DMS53 treated with DMSO at 0.1 percent for 48 hours (cell line): ENCODE measurements at regions not wholly inside any gene's neighbourhood (a gene's known extent, or its start where the extent isn't known, plus 50 kb on each side); places are given as distances from the start of the nearest gene placed in this dataset.

Experiments
- DNase-seq: peaks from one replicate; lab custom pipeline; 2025; ENCODE audit not compliant: unreplicated experiment; lab: John Stamatoyannopoulos, UW

DNA sequence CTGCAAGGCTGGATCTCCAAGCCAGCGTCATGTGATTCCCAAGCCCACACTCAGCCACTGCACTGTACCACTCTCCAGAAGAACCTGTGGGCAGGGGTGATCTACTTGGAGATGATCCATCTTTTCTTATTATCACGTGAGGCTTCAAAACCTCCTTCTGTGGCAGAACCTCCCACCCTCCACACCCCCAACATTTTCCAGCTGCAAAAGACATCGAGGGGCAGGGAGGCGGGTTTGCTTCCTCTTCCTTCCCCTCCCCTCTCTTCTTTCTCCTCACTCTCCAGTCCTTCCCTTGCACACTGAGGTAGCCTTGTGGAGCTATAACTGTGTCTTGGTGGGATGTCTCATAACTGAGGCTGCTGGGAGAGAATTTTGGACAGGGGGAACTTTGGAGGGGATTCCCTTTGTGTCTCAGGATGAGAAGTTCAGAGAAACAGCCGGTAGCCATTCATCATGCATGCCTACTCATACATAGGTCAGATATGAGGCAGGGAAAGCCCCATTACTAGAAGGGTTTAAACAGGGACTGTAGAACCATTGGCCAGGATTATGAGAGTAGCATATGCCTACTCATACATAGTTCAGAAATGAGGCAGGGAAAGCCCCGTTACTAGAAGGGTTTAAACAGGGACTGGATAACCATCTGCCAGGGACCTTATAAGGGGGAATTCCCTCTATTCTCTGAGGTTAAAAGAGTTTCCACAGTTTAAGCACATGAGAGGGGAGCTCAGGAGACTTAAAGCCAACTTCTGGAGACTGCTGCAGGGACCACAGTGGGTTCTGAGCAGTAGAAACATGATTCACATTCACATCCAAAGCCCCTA, 420.7 kb upstream of the CADM1 start:
- no peak for DNase-seq

DNA sequence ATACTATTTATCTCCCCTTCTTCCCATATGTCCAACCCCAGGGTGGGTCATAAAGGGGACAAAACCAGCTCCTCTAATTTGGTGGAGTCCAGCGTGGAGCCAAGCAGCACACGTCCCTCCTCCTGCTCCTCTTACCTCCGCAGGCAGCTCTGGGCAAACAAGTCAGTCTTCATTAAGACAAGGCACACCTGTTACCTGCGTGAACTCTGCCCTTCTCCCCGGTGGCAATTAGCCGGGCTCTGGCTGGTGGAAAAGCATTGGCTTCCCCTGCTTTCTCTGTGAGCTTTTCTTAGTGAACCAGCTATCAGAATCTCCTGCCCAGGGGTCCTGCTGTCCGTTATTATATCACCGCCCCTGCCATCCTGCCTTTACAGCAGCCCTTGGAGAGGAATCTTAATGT, 418.7 kb upstream of the CADM1 start:
- peak; percentile 51 for DNase-seq

DNA sequence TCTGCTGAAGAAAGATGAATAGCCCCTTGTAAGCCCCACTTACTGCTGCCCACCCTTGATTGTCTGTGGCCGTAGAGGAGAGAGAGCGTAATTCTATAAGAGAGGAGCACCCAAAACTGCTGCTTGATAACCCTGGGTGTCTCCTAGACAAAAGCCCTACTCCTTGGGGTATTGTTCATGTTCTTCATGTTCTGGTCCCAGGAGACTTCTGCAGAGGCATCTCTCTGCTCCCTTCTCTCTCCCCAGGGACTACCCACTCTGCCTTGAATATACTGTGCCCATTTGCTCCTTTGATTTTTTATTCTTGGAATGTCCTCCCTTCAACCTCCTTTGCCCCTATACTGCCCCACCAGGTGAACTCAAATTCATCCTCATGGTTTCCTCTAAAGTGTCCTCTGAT, 417.8 kb upstream of the CADM1 start:
- no peak for DNase-seq

DNA sequence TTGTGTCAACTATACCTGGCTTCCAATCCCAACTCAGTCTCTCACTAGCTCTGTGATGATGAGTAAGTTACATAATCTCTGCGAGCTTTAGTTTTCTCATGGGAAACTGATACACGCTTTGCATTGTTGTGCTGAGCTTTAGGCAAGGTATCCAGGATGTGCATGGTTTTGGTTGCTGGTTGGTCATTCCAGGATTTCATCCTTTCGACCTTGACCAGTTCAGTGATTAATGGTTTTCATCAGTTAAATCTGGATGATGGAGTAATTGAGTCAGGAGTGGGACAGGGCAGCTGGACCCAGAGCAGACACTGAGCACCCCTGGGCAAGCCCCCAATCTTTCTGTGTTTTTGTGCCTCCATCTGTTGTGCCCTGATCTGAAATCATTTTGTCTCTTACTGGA, 417.3 kb upstream of the CADM1 start:
- DNase-seq: no peak

DNA sequence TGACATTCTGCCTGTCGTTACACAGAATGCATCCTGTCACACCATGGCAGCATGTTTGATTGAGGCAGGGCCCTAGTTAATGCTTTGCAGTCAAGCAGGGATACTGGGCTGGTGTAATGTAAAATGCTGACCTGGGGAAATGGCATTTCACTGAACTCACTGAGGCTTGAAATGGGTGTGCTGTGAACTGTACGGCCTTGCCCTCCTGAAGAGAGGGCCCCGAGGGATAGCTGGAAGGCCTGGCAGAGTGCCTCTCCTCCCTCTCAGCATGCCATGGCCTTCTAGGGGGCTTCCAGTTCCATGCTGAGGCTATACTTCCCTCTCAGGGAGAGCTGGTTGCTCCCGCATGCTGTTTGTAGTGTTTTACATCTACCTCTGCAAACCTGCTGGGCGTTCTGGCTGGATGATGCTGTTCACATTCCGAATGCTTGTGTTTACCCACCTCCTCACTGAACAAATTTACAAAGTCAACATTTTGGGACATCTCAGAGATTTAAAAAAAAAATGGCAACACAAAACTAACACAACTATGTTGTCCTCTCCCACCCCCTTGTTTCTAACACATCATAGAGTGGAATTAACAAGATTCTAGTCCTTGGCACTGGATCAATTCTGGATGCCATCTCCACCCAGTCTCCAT, 416.7 kb upstream of the CADM1 start:
- DNase-seq: peak; percentile 84

DNA sequence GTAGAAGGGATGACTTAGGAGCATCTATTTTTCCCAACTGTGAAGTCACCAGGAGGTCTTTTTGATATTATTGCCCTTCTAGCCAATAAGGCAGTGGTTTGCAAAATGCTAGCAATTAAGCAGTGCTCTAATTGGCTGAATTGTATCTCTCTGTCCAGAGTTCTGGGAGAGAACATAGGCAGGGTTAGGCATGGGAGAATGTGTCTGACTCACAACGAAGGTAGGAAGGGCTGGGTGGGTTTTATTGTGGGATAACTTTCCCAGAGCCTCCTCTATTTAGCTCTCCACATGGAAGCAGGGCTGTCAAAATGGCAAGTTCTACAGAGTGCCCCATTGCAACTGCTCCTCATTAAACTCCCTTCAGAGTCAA, 415.9 kb upstream of the CADM1 start:
- no peak for DNase-seq

DNA sequence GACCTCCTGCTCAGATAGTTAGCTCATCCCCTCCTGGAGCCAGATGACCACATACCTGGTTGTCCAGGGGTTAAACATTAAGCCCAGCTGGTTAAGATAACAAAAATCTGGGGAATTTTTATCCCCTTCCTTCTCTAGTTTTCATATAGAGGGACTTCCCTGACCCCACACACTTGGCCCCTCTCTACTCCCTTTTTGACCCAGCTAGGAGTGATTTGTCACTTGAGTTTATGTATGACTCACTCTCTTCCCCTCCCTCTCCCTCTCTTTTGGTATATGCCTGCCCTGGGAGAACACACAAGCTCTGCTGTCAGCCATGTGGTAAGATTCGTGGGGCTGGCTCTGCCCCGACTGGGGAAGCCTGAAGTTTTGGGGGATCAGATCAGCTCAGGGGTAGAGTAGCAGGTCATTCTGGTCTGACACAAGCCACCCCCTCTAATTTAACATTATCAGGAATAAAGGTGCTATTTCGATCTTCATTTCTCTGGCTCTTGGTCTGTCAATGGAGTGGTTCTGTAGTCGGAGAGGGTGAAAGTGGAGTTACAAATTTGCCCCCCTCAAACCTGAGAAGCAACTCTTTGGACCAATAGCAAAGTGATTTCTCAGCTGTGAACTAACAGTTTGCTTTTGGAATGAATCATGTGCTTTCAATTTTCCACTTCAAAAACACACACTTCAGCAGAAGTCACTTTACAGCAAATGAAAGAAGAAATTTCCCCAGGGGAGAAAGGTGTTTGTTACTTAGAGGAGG, 415.3 kb upstream of the CADM1 start:
- DNase-seq: peak; percentile 71

DNA sequence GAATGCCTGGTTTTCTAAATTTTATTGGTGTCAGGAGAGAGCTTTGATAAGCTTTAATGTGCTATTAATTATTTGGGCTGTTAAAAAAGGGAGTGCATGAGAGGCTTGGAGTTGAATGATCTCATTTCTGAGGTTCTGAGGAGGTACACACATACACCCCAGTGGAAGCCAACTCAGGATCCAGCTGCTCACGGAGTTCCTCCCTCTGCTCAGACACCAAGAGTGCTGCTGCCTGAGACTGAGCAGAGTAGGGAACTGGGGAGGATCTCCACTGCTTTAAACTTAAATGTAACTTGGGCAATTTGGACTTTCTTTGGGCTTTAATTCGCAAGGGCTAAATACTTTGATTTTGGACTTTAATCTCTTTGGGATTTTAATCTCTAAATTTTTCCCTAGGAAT, 414.4 kb upstream of the CADM1 start:
- DNase-seq: no peak

DNA sequence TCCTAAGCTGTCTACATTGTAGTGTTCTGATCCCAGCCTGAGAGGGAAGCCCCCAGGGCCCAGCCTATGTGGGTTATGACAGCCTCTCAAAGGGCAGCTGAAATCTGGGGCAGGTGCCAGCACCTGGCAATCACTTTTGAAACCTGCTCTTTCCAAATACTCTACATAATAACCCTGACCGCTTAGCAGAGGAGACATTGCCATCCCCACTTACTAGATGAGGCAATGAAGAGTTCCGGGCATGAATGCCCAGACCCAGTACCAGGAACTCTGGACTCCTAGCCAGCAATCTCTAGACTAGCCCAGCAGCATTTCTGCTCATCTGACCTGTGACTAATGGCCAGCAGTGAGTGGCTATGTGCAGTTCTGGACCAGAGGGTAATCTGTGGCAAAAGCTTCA, 412.4 kb upstream of the CADM1 start:
- no peak for DNase-seq

DNA sequence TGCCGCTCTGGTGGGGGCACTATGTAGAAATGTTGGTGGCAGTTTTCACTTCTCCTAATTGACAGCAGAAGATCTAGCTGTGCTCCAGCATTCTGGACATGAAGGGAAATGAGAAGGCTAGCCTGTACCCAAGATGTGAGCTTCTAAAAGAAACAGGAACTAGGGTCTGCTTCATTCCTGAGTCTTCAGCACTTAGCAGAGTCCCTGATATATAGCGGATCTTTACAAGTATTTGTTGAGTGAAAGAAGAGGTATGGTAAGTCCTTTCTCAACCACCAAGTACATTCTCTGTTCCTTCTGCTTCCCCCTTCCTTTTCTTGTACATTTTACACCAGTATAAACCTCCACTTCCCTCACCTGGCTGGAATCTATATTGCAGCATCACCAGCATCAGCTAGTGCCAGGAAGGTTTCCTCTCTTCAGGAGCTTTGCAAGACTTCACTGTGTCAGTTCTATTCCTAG, 408.3 kb upstream of the CADM1 start:
- peak; percentile 58 for DNase-seq

DNA sequence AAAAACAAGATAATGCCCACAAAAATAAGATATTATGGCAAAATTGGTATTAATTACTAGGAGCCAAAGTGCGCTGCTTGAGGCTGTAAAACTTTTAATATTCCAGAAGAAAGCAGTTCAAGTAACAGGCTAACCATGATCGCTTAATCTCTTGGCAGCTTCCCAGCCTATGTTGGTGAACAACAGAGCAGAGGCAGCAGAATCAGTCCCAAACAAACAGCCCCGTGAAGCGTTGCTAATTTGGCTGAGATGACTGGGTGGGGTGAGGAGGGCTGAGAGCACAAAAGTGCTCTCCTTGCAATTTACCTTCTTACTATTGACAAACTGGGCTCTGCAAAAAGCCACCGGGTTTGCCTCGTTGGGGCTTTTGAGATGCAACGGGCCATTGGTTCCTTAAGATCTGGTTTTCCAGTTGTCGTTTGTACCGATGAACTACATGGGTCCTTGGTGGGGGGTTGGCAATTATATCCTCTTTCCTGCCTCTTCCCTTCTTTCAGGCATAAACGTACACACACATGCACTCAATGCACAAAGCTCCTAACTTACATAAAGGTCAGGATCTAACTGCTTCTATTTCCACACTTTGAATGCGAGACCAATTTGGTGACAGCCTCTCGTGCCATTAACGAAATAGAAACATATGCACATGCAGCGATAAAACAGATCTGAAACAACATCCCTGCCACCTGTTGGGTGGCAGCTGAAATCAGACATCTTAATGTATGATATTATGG, 407.6 kb upstream of the CADM1 start:
- DNase-seq: no peak

DNA sequence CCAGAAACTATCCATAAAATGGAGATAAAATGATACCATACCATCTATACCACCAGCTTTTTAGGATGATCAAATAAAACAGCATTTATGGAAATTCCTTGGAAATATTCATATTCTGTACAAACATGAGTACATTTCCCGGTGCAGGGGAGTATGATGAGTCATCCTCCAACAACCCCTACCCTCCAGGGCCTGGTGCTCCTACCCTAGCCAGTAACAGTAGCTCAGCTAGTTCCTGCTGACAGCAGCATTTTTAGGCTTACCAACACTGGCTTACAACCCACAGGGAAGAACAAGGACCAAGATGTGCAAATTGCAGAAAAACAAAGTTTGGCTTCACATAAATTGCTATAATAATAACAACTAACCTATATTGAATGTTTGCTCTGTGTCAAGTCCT, 406.2 kb upstream of the CADM1 start:
- DNase-seq: no peak

DNA sequence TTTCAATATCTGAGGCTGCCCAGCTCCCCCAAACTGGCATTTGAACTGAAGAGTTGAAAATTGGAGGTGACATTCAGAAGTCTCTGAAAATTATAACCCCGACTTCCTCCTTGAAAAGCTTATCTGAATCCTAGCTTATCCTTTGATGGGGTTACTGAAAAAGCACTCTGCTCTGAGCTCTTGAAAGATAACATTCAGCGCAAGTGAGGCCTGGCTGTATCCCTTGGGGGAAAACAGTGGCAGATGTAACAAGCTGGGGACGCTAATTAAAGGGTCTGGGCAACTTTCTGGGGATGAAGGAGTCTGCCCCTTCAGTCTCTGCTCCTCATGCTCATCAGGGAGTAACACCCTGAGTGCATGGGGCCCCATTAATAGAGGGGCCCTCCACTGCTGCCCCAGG, 402.0 kb upstream of the CADM1 start:
- no peak for DNase-seq

DNA sequence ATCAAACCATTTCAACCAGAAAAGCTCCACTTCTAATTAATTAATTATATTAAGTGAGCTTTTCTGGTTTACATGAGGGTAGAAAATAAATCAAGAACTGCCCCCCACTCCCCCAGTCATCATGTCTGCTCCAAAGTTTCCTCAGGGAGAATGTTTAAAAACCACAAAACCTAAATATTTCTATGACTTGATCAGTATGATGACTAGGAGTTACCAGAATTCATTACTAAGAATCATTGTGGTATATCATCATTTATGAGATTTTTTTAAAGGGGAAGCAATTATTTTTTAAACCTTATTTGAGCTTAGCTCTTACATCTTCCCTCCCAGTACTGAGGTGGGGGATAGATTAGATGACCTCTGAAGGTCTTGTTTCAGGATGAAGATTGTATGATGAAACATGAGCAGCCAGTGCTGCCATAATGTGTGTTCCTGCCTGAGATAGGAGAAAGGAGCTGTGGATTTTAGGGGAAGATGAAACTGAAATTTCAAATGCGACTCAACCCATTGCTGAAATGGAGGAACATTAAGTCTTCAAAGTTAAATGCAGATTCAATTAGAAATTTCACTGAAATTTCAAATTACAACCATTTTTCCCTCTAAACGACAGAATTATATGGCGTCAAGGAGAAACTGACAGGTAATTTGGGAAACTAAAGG, 401.3 kb upstream of the CADM1 start:
- no peak for DNase-seq

DNA sequence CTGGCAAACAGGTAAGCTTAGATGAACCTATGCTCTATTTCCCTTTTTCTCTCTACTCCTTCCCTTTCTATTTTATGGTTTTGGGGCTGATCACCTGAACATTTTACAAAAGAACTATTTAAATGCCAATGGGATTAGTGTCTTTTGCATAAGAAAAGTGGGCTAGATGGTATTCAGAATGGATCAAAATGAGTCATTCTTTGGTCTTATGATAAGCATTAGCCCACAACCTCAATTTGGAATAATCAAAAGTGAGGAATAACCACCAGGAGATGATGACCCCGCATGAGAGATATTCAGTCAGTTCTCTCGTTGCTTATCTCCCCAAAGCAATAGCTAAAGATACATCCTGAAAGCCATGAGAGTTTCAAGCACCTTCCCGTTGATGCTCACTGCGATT, 399.0 kb upstream of the CADM1 start:
- no peak for DNase-seq

DNA sequence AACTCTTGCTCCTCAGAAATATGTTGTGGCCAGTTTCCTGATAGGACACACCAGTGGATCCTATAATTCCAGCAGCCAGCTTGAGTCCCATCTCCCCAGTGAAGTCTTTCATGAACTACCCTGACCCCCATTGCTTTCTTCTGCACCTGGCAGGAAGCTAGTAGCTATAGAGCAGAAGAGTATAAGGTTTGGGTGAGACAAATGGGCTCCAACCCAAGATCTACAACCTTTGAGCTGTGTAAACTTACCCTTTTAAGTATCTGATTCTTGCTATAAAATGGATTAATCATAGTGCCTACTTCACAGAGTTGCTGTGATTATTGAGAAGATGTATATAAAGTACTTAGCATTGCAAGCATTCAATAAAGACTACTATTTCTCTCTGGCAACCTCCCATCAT, 396.9 kb upstream of the CADM1 start:
- no peak for DNase-seq

DNA sequence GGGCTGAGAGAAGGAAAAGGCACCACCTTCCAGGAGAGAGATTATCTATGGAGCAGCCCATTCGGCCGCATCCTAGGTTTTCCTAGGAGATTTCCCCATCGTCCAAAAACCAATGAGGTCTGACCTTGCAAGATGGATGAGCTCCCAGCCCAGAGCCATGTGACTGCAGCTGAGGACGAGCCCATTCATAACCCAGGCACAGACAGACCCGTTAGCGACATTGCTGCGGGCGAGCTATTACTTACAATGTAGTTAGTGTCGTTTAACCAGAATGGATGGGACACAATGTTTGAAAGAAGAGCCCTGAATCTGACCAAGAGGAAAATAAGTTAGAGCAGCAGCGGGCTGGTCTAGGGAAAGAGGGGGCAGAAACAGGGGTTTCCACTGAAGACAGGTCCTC, 395.9 kb upstream of the CADM1 start:
- no peak for DNase-seq

DNA sequence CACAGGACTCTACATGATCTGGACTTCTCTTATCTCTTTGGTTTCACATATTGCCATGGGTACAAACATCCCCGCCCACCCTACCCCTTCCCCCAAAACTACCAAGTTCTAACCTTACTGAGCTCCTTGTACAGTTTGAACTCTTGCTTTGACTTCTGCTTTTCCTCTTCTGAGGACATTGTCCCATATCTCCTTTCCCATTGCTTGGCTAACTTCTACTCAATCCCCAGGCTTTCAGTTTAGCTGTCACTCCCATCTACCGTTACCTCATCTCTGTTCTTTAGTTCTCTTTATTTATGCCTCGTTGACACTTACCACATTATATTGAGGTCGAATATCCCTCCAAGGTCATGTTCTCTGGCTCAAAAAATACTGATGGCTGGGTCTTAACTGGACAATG, 393.5 kb upstream of the CADM1 start:
- no peak for DNase-seq

DNA sequence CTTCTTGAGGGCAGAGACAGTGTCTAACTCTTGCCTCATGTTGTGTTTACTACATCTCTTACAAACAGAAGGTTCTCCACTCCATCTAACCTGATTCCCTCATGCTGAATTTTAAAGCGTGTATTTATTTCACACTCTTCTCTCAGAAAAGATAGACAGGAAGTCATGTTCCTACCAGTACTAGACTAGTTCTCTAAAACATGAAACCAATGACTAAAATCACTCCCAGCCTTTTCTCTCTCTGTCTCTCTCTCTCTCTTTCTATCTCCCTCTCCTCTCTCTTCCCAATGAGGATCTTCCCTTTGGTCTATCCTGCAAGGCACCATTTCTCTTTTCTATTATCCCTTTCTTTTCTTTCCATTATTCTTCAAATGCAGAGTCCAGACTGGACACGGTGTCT, 391.9 kb upstream of the CADM1 start:
- no peak for DNase-seq

DNA sequence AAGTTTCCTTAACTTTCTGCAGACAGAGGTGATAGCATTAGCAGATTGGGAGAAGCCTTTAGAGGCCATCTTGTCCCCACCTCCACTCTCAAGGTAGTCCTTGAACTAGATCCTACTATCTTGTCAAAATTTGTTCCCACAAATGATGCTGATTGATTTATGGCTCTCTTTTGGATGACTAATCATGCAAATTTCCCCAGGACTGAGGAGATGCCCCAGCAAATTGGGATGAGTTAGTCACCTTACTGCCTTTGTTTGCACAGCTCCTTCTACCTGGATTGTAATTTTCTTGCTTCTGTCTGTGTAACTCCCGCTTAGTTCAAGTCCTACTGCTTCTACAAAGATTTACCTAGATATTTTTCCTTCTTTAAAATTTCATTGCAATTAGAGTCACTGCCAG, 391.4 kb upstream of the CADM1 start:
- peak; percentile 40 for DNase-seq

DNA sequence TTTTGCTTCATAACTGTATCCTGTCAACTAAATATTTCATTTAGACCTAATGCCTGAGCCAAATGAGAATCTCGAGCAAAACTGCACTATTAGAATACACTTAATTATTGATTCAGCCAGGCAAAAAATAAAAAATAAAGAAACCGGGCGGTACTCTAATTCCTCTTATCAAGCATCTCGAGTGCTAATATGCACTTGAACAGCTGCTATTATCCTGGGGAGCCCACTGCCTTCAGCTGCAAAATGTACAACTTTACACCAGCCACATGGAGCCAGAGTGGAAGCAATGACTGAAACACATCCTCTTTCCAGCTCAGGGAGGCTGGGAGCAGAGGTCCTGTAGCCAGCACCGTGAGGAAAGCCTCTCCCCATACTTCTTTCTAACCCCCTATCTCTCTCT, 390.0 kb upstream of the CADM1 start:
- no peak for DNase-seq
